Esophagus squamous epithelium (tissue), 5 donors: ENCODE measurements at regions not wholly inside any gene's neighbourhood (a gene's known extent, or its start where the extent isn't known, plus 50 kb on each side); places are given as distances from the start of the nearest gene placed in this dataset.
A peak's percentile ranks its signal among the peaks of the same experiment; 100 is the strongest.

ENCODE experiments used
- DNase-seq: peaks from one replicate; lab custom pipeline; 2025; lab: John Stamatoyannopoulos, UW
- H3K27ac ChIP-seq, 4 donors: fragments of 200-600 bp; sonication (generic); one replicate each; pipeline ENCODE4 v1.5.1; 2016 to 2019; ENCODE audit warnings: mild to moderate bottlenecking in 1 of 4
- H3K27me3 ChIP-seq, 4 donors: fragments of 200-600 bp; sonication (generic); 1 replicate in 3 of 4; 2 replicates in 1 of 4; pipeline versions ENCODE4 v1.5.1 to v1.6.0; 2017 to 2021; ENCODE audit warnings: antibody characterized with exemption in 1 of 4
- H3K36me3 ChIP-seq, 3 donors: fragments of 200-600 bp; sonication (generic); one replicate each; pipeline ENCODE4 v1.5.1; 2016 to 2019
- H3K4me1 ChIP-seq, 3 donors: fragments of 200-600 bp; sonication (generic); one replicate each; pipeline ENCODE4 v1.5.1; 2017 to 2019
- H3K4me3 ChIP-seq, 4 donors: fragments of 200-600 bp; sonication (generic); 1 replicate in 3 of 4; 2 replicates in 1 of 4; pipeline ENCODE4 v1.5.1; 2016 to 2019; ENCODE audit warnings: mild to moderate bottlenecking in 2 of 4, moderate library complexity in 1 of 4
- H3K9me3 ChIP-seq, 3 donors: fragments of 200-600 bp; sonication (generic); one replicate each; pipeline ENCODE4 v1.5.1; 2016 to 2019
- CTCF ChIP-seq, 6 experiments: fragments of 450-650 bp in 4 of 6; fragments of 200-600 bp in 2 of 6; sonication (generic) in 2 of 6; IDR thresholded peaks; one replicate each; pipeline ENCODE4 v1.5.1; 2016 to 2019; ENCODE audit warnings: antibody characterized with exemption in 6 of 6, mild to moderate bottlenecking in 4 of 6, moderate library complexity in 4 of 6
- POLR2A ChIP-seq, 4 donors: fragments of 450-650 bp; IDR thresholded peaks; one replicate each; pipeline ENCODE4 v1.6.1; 2017; ENCODE audit warnings: antibody characterized with exemption in 4 of 4, mild to moderate bottlenecking in 4 of 4, moderate library complexity in 3 of 4
- WGBS, 2 donors: methylation state at CpG; one replicate each; pipeline ENCODE4 v1.1.5; 2018; 5-methylcytosine and 5-hydroxymethylcytosine counted together
- intact Hi-C: fragments of 100-400 bp; cut with DNase I; formaldehyde crosslinking; loops from one replicate; pipeline ENCODE4 v1.15.0; 2022
- donor health status: DM: yes; HTN: yes; CAD: no.

GRCh38 chr3:71890356-71890931, 105.5 kb upstream of the PROK2 start:
- H3K4me3 ChIP-seq, result no peak overlapping the region
- DNase-seq, result no peak
- intact Hi-C loops, result no loop called here
- H3K36me3 ChIP-seq, result no peaks in the 10 kb centered on the region
- 19 to 28% methylated on average over 3 to 4 of the region's 4 CpGs for WGBS, 2 donors
- peaks cover 0 to 16% (median 5%) of the 10 kb centered on the region in 3 donors for H3K4me1 ChIP-seq
- no peaks in the 10 kb centered on the region for H3K9me3 ChIP-seq
- H3K27ac ChIP-seq, result peak overlapping the region in 1 of 4 donors; percentile 11
- H3K27me3 ChIP-seq, result peaks cover 0 to 6% (median 0%) of the 10 kb centered on the region in 4 donors
- no peak for TF ChIP-seq CTCF (IDR thresholded peaks at IDR 0.05)
- no peak for TF ChIP-seq POLR2A (IDR thresholded peaks at IDR 0.05)

- no peak for TF ChIP-seq CTCF (IDR thresholded peaks at IDR 0.05)
- TF ChIP-seq POLR2A (IDR thresholded peaks at IDR 0.05), result no peak
- Histone ChIP-seq H3K27me3 (peaks cover 0 to 2% (median 0%) of the 10 kb centered on the region in 4 donors), H3K4me3 (no peak overlapping the region), H3K27ac (no peak overlapping the region), H3K4me1 (peaks cover 0 to 16% (median 5%) of the 10 kb centered on the region in 3 donors), H3K36me3 (no peaks in the 10 kb centered on the region), H3K9me3 (no peaks in the 10 kb centered on the region)
- 67 to 76% methylated on average over 2 of the region's 2 CpGs for WGBS, 2 donors
- intact Hi-C loops, result no loop called here
- DNase-seq, result no peak
Measured at GRCh38 chr3:71887256-71887655, 102.3 kb upstream of the PROK2 start.

- H3K4me3 ChIP-seq, result no peak overlapping the region
- no peak for DNase-seq
- no peaks in the 10 kb centered on the region for H3K36me3 ChIP-seq
- intact Hi-C loops, result no loop called here
- H3K9me3 ChIP-seq, result no peaks in the 10 kb centered on the region
- no peak overlapping the region for H3K27ac ChIP-seq
- TF ChIP-seq POLR2A (IDR thresholded peaks at IDR 0.05) (no peak), CTCF (IDR thresholded peaks at IDR 0.05) (no peak)
- H3K27me3 ChIP-seq, result peaks cover 0 to 11% (median 0%) of the 10 kb centered on the region in 4 donors
- no peaks in the 10 kb centered on the region for H3K4me1 ChIP-seq
Measured at GRCh38 chr3:71885006-71885405, 100.1 kb upstream of the PROK2 start.

GRCh38 chr3:71881732-71882131, 96.8 kb upstream of the PROK2 start:
- no peaks in the 10 kb centered on the region for H3K36me3 ChIP-seq
- H3K9me3 ChIP-seq, result no peaks in the 10 kb centered on the region
- H3K4me3 ChIP-seq, result no peak overlapping the region
- no peaks in the 10 kb centered on the region for H3K4me1 ChIP-seq
- intact Hi-C loops, result no loop called here
- DNase-seq, result no peak
- H3K27ac ChIP-seq, result no peak overlapping the region
- 52 to 68% methylated on average over 2 of the region's 2 CpGs for WGBS, 2 donors
- peaks cover 0 to 9% (median 0%) of the 10 kb centered on the region in 4 donors for H3K27me3 ChIP-seq
- TF ChIP-seq CTCF (IDR thresholded peaks at IDR 0.05), result no peak
- no peak for TF ChIP-seq POLR2A (IDR thresholded peaks at IDR 0.05)

GRCh38 chr3:71881041-71881440, 96.1 kb upstream of the PROK2 start:
- WGBS, 2 donors, result 78 to 82% methylated on average over 2 of the region's 2 CpGs
- H3K27me3 ChIP-seq, result peaks cover 0 to 9% (median 0%) of the 10 kb centered on the region in 4 donors
- intact Hi-C loops, result no loop called here
- H3K4me1 ChIP-seq, result no peaks in the 10 kb centered on the region
- no peak overlapping the region for H3K4me3 ChIP-seq
- H3K27ac ChIP-seq, result no peak overlapping the region
- no peaks in the 10 kb centered on the region for H3K9me3 ChIP-seq
- no peak for DNase-seq
- TF ChIP-seq CTCF (IDR thresholded peaks at IDR 0.05) (no peak), POLR2A (IDR thresholded peaks at IDR 0.05) (no peak)
- no peaks in the 10 kb centered on the region for H3K36me3 ChIP-seq
